ENCODE measurements at regions not wholly inside any gene's neighbourhood (a gene's known extent, or its start where the extent isn't known, plus 50 kb on each side); places are given as distances from the start of the nearest gene placed in this dataset.

DNA sequence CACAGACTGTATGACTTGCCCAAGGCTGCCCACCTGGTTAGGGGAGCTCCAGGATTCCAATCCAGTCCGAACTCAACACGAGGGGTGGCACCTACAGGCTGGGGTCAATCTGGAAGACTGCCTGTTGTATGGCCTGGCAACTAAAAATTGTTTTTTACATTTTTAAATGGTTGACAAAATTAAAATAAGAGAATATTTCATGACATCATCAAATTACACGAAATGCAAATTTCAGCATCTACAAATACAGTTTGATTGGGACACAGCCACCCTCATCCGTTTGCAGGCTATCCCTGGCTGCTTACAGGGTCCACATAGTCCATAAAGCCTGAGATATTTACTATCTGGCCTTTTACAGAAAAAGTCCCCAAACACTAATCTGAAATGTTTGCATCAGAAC lies 235.9 kb upstream of the GMDS start:
- Histone ChIP-seq H2BK5ac (ENCODE audit: low read length) (no peak overlapping the region), H3K36me3 (ENCODE audit: control insufficient read depth, insufficient read depth, low read length) (no peaks in the 10 kb centered on the region), H3K4ac (ENCODE audit: low read depth, low read length) (no peak overlapping the region), H3K79me2 (ENCODE audit: control insufficient read depth, insufficient read depth, low read length) (no peaks in the 10 kb centered on the region), H3K23ac (ENCODE audit: low read length) (no peak overlapping the region), H3K9ac (ENCODE audit: low read length) (no peak overlapping the region), H3K27ac (ENCODE audit: low read depth, low read length) (no peak overlapping the region), H3K4me2 (ENCODE audit: low read length) (no peak overlapping the region), H2AK5ac (ENCODE audit: low read length) (no peak overlapping the region), H2BK120ac (ENCODE audit: low read depth, low read length) (no peak overlapping the region), H4K8ac (ENCODE audit: low read depth, low read length) (no peak overlapping the region), H3K18ac (ENCODE audit: low read length) (no peak overlapping the region), H2BK15ac (replicated peaks; ENCODE audit: low read depth) (no peak overlapping the region), H3K56ac (ENCODE audit: low read length) (no peak overlapping the region), H3K27me3 (ENCODE audit: insufficient read depth, low read length, poor library complexity) (no peaks in the 10 kb centered on the region), H3K4me1 (ENCODE audit: control insufficient read depth, low read depth, low read length) (no peaks in the 10 kb centered on the region), H4K5ac (ENCODE audit: low read length) (no peak overlapping the region), H3K79me1 (ENCODE audit: low read length) (no peaks in the 10 kb centered on the region), H3K4me3 (ENCODE audit: low read length) (no peak overlapping the region)
- DNase-seq: no peak
- no CpG with 5 or more reads among the region's 4 CpGs for WGBS (ENCODE audit: extremely low coverage, insufficient coverage, low lambda C conversion rate)

DNA sequence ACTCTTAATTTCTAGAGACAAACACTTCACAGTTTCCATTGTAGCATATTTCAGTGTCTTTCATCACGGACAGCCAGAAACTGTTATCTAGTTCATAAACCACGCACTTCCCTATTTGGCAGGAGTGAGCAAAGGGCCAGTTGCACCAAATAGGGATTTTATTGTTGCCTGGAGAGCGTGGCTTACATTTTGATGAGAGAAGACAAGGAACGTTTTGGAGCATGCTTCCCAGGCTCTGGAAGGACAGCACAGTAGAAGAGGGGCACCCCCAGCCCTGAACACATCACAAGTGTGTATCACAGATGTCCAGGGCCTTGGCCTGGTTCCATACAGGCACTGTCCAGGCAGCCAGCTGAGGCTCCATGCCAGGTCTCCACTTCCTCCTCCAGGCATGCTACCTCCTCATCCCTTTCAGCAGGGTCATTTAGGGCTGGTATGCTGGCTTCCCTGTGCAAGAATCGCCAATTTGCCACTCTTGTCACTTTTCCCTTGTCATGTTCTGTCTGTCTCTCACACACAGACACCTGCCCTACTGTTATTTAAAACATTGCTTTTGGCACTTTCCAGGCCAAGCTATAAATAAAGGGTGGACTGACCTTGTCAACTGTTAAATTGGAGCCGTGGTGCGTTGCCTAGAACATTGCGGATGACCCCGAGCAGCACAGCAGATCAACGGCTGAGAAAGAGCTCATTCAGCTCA lies 235.0 kb upstream of the GMDS start:
- H3K4ac ChIP-seq (ENCODE audit: low read depth, low read length): no peak overlapping the region
- H3K4me3 ChIP-seq (ENCODE audit: low read length): no peak overlapping the region
- WGBS (ENCODE audit: extremely low coverage, insufficient coverage, low lambda C conversion rate): no CpG with 5 or more reads among the region's 10 CpGs
- H3K36me3 ChIP-seq (ENCODE audit: control insufficient read depth, insufficient read depth, low read length): no peaks in the 10 kb centered on the region
- H4K8ac ChIP-seq (ENCODE audit: low read depth, low read length): no peak overlapping the region
- H4K5ac ChIP-seq (ENCODE audit: low read length): no peak overlapping the region
- H3K56ac ChIP-seq (ENCODE audit: low read length): no peak overlapping the region
- H3K9ac ChIP-seq (ENCODE audit: low read length): no peak overlapping the region
- no peaks in the 10 kb centered on the region for H3K79me1 ChIP-seq (ENCODE audit: low read length)
- H3K23ac ChIP-seq (ENCODE audit: low read length): no peak overlapping the region
- no peaks in the 10 kb centered on the region for H3K79me2 ChIP-seq (ENCODE audit: control insufficient read depth, insufficient read depth, low read length)
- no peak overlapping the region for H2BK5ac ChIP-seq (ENCODE audit: low read length)
- no peak overlapping the region for H3K27ac ChIP-seq (ENCODE audit: low read depth, low read length)
- H2BK15ac ChIP-seq (replicated peaks; ENCODE audit: low read depth): no peak overlapping the region
- no peak for DNase-seq
- no peak overlapping the region for H3K4me2 ChIP-seq (ENCODE audit: low read length)
- no peaks in the 10 kb centered on the region for H3K4me1 ChIP-seq (ENCODE audit: control insufficient read depth, low read depth, low read length)
- no peaks in the 10 kb centered on the region for H3K27me3 ChIP-seq (ENCODE audit: insufficient read depth, low read length, poor library complexity)
- no peak overlapping the region for H3K18ac ChIP-seq (ENCODE audit: low read length)
- H2BK120ac ChIP-seq (ENCODE audit: low read depth, low read length): no peak overlapping the region
- H2AK5ac ChIP-seq (ENCODE audit: low read length): no peak overlapping the region

DNA sequence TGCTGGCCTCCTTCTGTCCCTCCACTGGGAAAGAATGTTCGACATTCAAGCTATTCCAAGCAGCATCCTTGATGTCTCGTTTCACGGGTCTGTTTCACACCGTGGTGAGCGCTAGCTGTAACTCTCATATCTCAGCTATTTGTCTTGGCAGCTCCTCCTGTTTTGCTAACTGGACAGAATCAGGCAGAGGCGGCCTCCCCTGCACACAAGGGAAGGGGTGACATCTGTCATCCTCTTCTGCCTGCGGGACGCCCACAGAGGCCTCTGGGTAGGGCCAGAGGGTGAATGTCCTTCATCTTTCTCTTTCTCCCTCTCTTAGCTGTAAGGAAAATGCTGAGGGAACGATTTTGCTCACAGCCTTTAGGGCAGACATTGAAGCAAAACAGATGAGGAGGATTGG lies 232.8 kb upstream of the GMDS start:
- peak; percentile 22 for DNase-seq
- no peak overlapping the region for H3K23ac ChIP-seq (ENCODE audit: low read length)
- no peak overlapping the region for H2BK120ac ChIP-seq (ENCODE audit: low read depth, low read length)
- no peak overlapping the region for H2BK5ac ChIP-seq (ENCODE audit: low read length)
- H4K5ac ChIP-seq (ENCODE audit: low read length): no peak overlapping the region
- H2AK5ac ChIP-seq (ENCODE audit: low read length): no peak overlapping the region
- H3K56ac ChIP-seq (ENCODE audit: low read length): no peak overlapping the region
- H4K8ac ChIP-seq (ENCODE audit: low read depth, low read length): no peak overlapping the region
- H3K4me1 ChIP-seq (ENCODE audit: control insufficient read depth, low read depth, low read length): no peaks in the 10 kb centered on the region
- no CpG with 5 or more reads among the region's 9 CpGs for WGBS (ENCODE audit: extremely low coverage, insufficient coverage, low lambda C conversion rate)
- H2BK15ac ChIP-seq (replicated peaks; ENCODE audit: low read depth): no peak overlapping the region
- H3K18ac ChIP-seq (ENCODE audit: low read length): no peak overlapping the region
- H3K36me3 ChIP-seq (ENCODE audit: control insufficient read depth, insufficient read depth, low read length): no peaks in the 10 kb centered on the region
- H3K27me3 ChIP-seq (ENCODE audit: insufficient read depth, low read length, poor library complexity): no peaks in the 10 kb centered on the region
- H3K79me2 ChIP-seq (ENCODE audit: control insufficient read depth, insufficient read depth, low read length): no peaks in the 10 kb centered on the region
- H3K4ac ChIP-seq (ENCODE audit: low read depth, low read length): no peak overlapping the region
- no peaks in the 10 kb centered on the region for H3K79me1 ChIP-seq (ENCODE audit: low read length)
- no peak overlapping the region for H3K4me2 ChIP-seq (ENCODE audit: low read length)
- no peak overlapping the region for H3K27ac ChIP-seq (ENCODE audit: low read depth, low read length)
- no peak overlapping the region for H3K9ac ChIP-seq (ENCODE audit: low read length)
- no peak overlapping the region for H3K4me3 ChIP-seq (ENCODE audit: low read length)

DNA sequence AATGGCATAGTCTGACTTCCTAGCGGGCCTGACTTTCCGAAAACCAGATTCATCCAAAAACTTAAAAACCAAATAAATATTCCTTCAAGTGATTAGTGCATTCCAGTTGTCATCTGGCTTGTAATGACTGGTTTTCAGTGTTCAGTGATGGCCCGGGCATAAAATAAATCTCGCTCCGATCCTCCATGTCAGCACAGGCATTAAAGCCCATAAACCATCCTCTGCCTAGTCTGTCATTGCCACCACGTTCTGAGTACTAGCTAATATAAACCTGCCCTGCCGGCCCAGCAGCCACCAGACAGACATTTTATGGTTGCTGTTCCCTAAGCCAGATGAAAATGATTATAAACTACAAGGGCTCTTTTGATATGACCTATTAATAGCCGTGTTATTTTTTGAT lies 232.3 kb upstream of the GMDS start:
- Histone ChIP-seq H2BK120ac (ENCODE audit: low read depth, low read length) (no peak overlapping the region), H3K56ac (ENCODE audit: low read length) (no peak overlapping the region), H3K79me2 (ENCODE audit: control insufficient read depth, insufficient read depth, low read length) (no peaks in the 10 kb centered on the region), H3K4ac (ENCODE audit: low read depth, low read length) (no peak overlapping the region), H4K5ac (ENCODE audit: low read length) (no peak overlapping the region), H3K18ac (ENCODE audit: low read length) (no peak overlapping the region), H2BK15ac (replicated peaks; ENCODE audit: low read depth) (no peak overlapping the region), H4K8ac (ENCODE audit: low read depth, low read length) (no peak overlapping the region), H3K79me1 (ENCODE audit: low read length) (no peaks in the 10 kb centered on the region), H3K27me3 (ENCODE audit: insufficient read depth, low read length, poor library complexity) (no peaks in the 10 kb centered on the region), H3K4me2 (ENCODE audit: low read length) (no peak overlapping the region), H3K27ac (ENCODE audit: low read depth, low read length) (no peak overlapping the region), H3K4me3 (ENCODE audit: low read length) (no peak overlapping the region), H3K36me3 (ENCODE audit: control insufficient read depth, insufficient read depth, low read length) (no peaks in the 10 kb centered on the region), H3K23ac (ENCODE audit: low read length) (no peak overlapping the region), H3K9ac (ENCODE audit: low read length) (no peak overlapping the region), H2AK5ac (ENCODE audit: low read length) (no peak overlapping the region), H2BK5ac (ENCODE audit: low read length) (no peak overlapping the region), H3K4me1 (ENCODE audit: control insufficient read depth, low read depth, low read length) (no peaks in the 10 kb centered on the region)
- no peak for DNase-seq
- WGBS (ENCODE audit: extremely low coverage, insufficient coverage, low lambda C conversion rate): no CpG with 5 or more reads among the region's 8 CpGs

DNA sequence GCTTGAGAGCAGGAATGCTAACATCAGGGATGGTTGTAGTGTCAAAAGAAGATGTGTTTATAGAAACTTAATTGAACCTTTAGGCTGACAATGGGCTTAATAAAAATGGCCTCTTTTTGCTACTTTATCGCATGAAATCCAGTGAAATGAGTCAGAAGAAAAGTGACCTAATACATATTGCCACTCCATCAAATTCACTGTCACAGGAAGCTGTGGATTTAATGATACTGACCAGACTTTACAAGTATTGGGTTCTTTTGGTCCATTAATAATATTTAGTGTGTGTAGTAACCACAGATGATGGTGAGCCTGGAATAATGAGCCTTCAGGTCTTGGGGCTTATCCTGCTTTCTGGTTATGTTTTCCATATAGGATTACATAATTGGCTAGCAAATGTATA lies 231.8 kb upstream of the GMDS start:
- H3K4me2 ChIP-seq (ENCODE audit: low read length): no peak overlapping the region
- no peak overlapping the region for H4K5ac ChIP-seq (ENCODE audit: low read length)
- H2BK120ac ChIP-seq (ENCODE audit: low read depth, low read length): no peak overlapping the region
- no CpG with 5 or more reads among the region's 1 CpG for WGBS (ENCODE audit: extremely low coverage, insufficient coverage, low lambda C conversion rate)
- H3K4me1 ChIP-seq (ENCODE audit: control insufficient read depth, low read depth, low read length): no peaks in the 10 kb centered on the region
- H3K79me1 ChIP-seq (ENCODE audit: low read length): no peaks in the 10 kb centered on the region
- H3K27me3 ChIP-seq (ENCODE audit: insufficient read depth, low read length, poor library complexity): no peaks in the 10 kb centered on the region
- H4K8ac ChIP-seq (ENCODE audit: low read depth, low read length): no peak overlapping the region
- no peak overlapping the region for H3K4ac ChIP-seq (ENCODE audit: low read depth, low read length)
- H3K79me2 ChIP-seq (ENCODE audit: control insufficient read depth, insufficient read depth, low read length): no peaks in the 10 kb centered on the region
- no peak overlapping the region for H2BK15ac ChIP-seq (replicated peaks; ENCODE audit: low read depth)
- no peak overlapping the region for H3K27ac ChIP-seq (ENCODE audit: low read depth, low read length)
- no peak overlapping the region for H3K18ac ChIP-seq (ENCODE audit: low read length)
- no peak overlapping the region for H3K4me3 ChIP-seq (ENCODE audit: low read length)
- H3K9ac ChIP-seq (ENCODE audit: low read length): no peak overlapping the region
- no peak overlapping the region for H2BK5ac ChIP-seq (ENCODE audit: low read length)
- DNase-seq: no peak
- no peaks in the 10 kb centered on the region for H3K36me3 ChIP-seq (ENCODE audit: control insufficient read depth, insufficient read depth, low read length)
- no peak overlapping the region for H2AK5ac ChIP-seq (ENCODE audit: low read length)
- no peak overlapping the region for H3K23ac ChIP-seq (ENCODE audit: low read length)
- H3K56ac ChIP-seq (ENCODE audit: low read length): no peak overlapping the region

DNA sequence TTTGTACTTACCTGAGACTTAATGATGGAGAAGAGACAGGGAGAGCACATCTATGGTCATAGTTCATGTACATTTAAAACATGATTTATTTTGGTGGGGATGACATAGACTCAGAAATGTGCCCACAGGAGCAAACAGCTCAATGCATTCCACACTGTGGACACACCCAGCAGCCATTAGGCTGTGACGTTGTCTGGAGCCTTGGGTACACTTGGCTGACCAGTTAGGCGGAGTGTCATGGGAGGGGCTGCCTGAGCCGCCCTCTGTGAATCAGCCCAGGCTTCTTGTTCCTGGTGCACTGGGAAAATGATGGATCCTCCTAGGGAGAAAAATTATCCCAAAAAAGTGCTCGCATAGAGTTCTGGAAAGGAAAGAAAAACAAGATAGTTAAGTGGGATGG lies 231.0 kb upstream of the GMDS start:
- Histone ChIP-seq H2BK5ac (ENCODE audit: low read length) (no peak overlapping the region), H3K27me3 (ENCODE audit: insufficient read depth, low read length, poor library complexity) (no peaks in the 10 kb centered on the region), H2AK5ac (ENCODE audit: low read length) (no peak overlapping the region), H3K4ac (ENCODE audit: low read depth, low read length) (no peak overlapping the region), H4K5ac (ENCODE audit: low read length) (no peak overlapping the region), H3K4me1 (ENCODE audit: control insufficient read depth, low read depth, low read length) (no peaks in the 10 kb centered on the region), H2BK15ac (replicated peaks; ENCODE audit: low read depth) (no peak overlapping the region), H4K8ac (ENCODE audit: low read depth, low read length) (no peak overlapping the region), H3K27ac (ENCODE audit: low read depth, low read length) (no peak overlapping the region), H3K79me2 (ENCODE audit: control insufficient read depth, insufficient read depth, low read length) (no peaks in the 10 kb centered on the region), H3K56ac (ENCODE audit: low read length) (no peak overlapping the region), H3K36me3 (ENCODE audit: control insufficient read depth, insufficient read depth, low read length) (no peaks in the 10 kb centered on the region), H3K4me2 (ENCODE audit: low read length) (no peak overlapping the region), H3K23ac (ENCODE audit: low read length) (no peak overlapping the region), H2BK120ac (ENCODE audit: low read depth, low read length) (no peak overlapping the region), H3K18ac (ENCODE audit: low read length) (no peak overlapping the region), H3K9ac (ENCODE audit: low read length) (no peak overlapping the region), H3K79me1 (ENCODE audit: low read length) (no peaks in the 10 kb centered on the region), H3K4me3 (ENCODE audit: low read length) (no peak overlapping the region)
- DNase-seq: no peak
- no CpG with 5 or more reads among the region's 4 CpGs for WGBS (ENCODE audit: extremely low coverage, insufficient coverage, low lambda C conversion rate)

Data from mesendoderm (in vitro differentiated cells).